Spleen (tissue), 11 donors: ENCODE measurements at regions not wholly inside any gene's neighbourhood (a gene's known extent, or its start where the extent isn't known, plus 50 kb on each side); places are given as distances from the start of the nearest gene placed in this dataset.
A peak's percentile ranks its signal among the peaks of the same experiment; 100 is the strongest.

Experiments used
- DNase-seq: peaks from one replicate; pipeline ENCODE4 v3.0.0-alpha.2; 2020
- H3K27ac ChIP-seq, 8 donors: fragments of 200-600 bp; sonication (generic) in 7 of 8; 1 replicate in 4 of 8; 2 replicates in 4 of 8; pipeline versions ENCODE4 v1.5.0 to v1.8.0; 2016 to 2021; ENCODE audit warnings: inconsistent platforms in 4 of 8, mild to moderate bottlenecking in 4 of 8, moderate library complexity in 1 of 8
- H3K27me3 ChIP-seq, 7 donors: fragments of 200-600 bp; sonication (generic) in 6 of 7; replicated peaks in 1 of 7; 1 replicate in 4 of 7; 2 replicates in 3 of 7; pipeline versions ENCODE4 v1.5.0 to v1.8.0; 2016 to 2021; ENCODE audit warnings: inconsistent platforms in 3 of 7, mild to moderate bottlenecking in 1 of 7
- H3K36me3 ChIP-seq, 6 donors: fragments of 200-600 bp; sonication (generic) in 5 of 6; 1 replicate in 4 of 6; 2 replicates in 2 of 6; pipeline versions ENCODE4 v1.5.0 to v1.8.0; 2016 to 2021; ENCODE audit warnings: inconsistent platforms in 2 of 6
- H3K4me1 ChIP-seq, 6 donors: fragments of 200-600 bp; sonication (generic) in 5 of 6; 1 replicate in 3 of 6; 2 replicates in 3 of 6; pipeline versions ENCODE4 v1.5.0 to v1.8.0; 2016 to 2021; ENCODE audit warnings: inconsistent platforms in 3 of 6
- H3K4me3 ChIP-seq, 8 donors: fragments of 200-600 bp; sonication (generic) in 7 of 8; 1 replicate in 4 of 8; 2 replicates in 4 of 8; pipeline versions ENCODE4 v1.5.0 to v1.8.0; 2016 to 2021; ENCODE audit warnings: inconsistent platforms in 4 of 8, mild to moderate bottlenecking in 4 of 8, moderate library complexity in 2 of 8
- H3K9me3 ChIP-seq, 8 donors: fragments of 200-600 bp; sonication (generic) in 7 of 8; 1 replicate in 4 of 8; 2 replicates in 4 of 8; pipeline versions ENCODE4 v1.5.0 to v1.8.0; 2016 to 2021; ENCODE audit warnings: inconsistent platforms in 4 of 8
- POLR2A ChIP-seq, 3 donors: fragments of 450-650 bp; IDR thresholded peaks; one replicate each; pipeline ENCODE4 v1.5.1; 2017; ENCODE audit warnings: antibody characterized with exemption in 3 of 3, mild to moderate bottlenecking in 1 of 3
- POLR2AphosphoS5 ChIP-seq, 3 donors: sonication (generic); formaldehyde crosslinking; IDR thresholded peaks; one replicate each; pipeline ENCODE4 v1.5.1; 2017; ENCODE audit warnings: antibody characterized with exemption in 3 of 3
- WGBS, 5 donors: extraction: QIAGEN DNeasy Blood & Tissue Kit in 3 of 5; methylation state at CpG; one replicate each; pipeline versions ENCODE4 v1.1.5 to v1.1.7; 2013 to 2018; 5-methylcytosine and 5-hydroxymethylcytosine counted together
- intact Hi-C: fragments of 100-400 bp; cut with DNase I; formaldehyde crosslinking; loops from one replicate; pipeline ENCODE4 v1.15.0; 2023; ENCODE audit warnings: low total_unique reads
- TF ChIP-seq, protein P1 (sequence below), 11 experiments: fragments of 200-600 bp in 7 of 11; fragments of 450-650 bp in 4 of 11; sonication (generic) in 4 of 11; IDR thresholded peaks in 8 of 11; conservative IDR thresholded peaks in 3 of 11; 1 replicate in 7 of 11; 2 replicates in 4 of 11; pipeline versions ENCODE4 v1.4.0 to v1.8.0; 2016 to 2021; ENCODE audit warnings: antibody characterized with exemption in 11 of 11, inconsistent platforms in 4 of 11, mild to moderate bottlenecking in 1 of 11
- donor health status: healthy with polysubstance abuse.
- donor health status: DM: no; HTN: no; CAD: no; lungs with moderate emphysema.
- donor health status: DM: no; HTN: no; CAD: no.
- donor health status: Bipolar disorder and iron deficiency.
- donor health status: healthy.
- donor health status: DM: no; HTN: no; CAD: no.
- donor health status: DM: yes; HTN: yes; CAD: no.

- Histone ChIP-seq H3K4me1 (no peaks in the 10 kb centered on the region), H3K27me3 (peaks cover 0 to 63% (median 16%) of the 10 kb centered on the region in 7 donors), H3K9me3 (peaks cover 0 to 30% (median 16%) of the 10 kb centered on the region in 8 donors), H3K36me3 (no peaks in the 10 kb centered on the region), H3K4me3 (no peak overlapping the region), H3K27ac (no peak overlapping the region)
- intact Hi-C loops: no loop called here
- DNase-seq: no peak
- WGBS, 5 donors: 50 to 78% (median 59%) methylated on average over 2 of the region's 2 CpGs
- TF ChIP-seq POLR2A (IDR thresholded peaks at IDR 0.05): no peak
- TF ChIP-seq POLR2AphosphoS5 (IDR thresholded peaks at IDR 0.05): no peak
- TF ChIP-seq, protein P1, sequence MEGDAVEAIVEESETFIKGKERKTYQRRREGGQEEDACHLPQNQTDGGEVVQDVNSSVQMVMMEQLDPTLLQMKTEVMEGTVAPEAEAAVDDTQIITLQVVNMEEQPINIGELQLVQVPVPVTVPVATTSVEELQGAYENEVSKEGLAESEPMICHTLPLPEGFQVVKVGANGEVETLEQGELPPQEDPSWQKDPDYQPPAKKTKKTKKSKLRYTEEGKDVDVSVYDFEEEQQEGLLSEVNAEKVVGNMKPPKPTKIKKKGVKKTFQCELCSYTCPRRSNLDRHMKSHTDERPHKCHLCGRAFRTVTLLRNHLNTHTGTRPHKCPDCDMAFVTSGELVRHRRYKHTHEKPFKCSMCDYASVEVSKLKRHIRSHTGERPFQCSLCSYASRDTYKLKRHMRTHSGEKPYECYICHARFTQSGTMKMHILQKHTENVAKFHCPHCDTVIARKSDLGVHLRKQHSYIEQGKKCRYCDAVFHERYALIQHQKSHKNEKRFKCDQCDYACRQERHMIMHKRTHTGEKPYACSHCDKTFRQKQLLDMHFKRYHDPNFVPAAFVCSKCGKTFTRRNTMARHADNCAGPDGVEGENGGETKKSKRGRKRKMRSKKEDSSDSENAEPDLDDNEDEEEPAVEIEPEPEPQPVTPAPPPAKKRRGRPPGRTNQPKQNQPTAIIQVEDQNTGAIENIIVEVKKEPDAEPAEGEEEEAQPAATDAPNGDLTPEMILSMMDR (IDR thresholded peaks at IDR 0.05 in 8 of 11, conservative IDR thresholded peaks at IDR 0.05 in 3 of 11): no peak
Observed at GRCh38 chr17:79673517-79673916, 57.2 kb upstream of the ENPP7 start.

DNA sequence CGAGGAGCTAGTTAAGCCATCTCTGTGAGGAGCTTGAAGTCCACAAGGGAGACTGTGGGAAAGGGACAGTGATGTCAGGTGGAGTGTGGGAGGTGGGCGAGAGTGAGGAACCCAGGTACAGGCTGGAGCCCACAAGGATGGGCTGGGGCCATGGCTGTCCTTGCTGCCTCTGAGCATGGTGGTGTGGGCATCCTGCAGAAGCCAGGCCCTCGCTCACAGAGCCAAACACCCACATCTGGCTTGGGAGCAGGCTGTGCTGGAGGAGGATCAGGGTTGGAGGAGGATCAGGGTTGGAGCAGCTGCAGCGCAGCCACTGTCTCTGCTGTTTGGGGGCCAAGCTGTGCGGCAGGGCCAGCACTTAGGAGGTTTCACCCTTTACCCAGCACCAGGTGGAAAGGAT lies 58.2 kb upstream of the ENPP7 start:
- DNase-seq: peak; percentile 47
- TF ChIP-seq POLR2A (IDR thresholded peaks at IDR 0.05): no peak
- no peak for TF ChIP-seq POLR2AphosphoS5 (IDR thresholded peaks at IDR 0.05)
- TF ChIP-seq, protein P1 (IDR thresholded peaks at IDR 0.05 in 8 of 11, conservative IDR thresholded peaks at IDR 0.05 in 3 of 11): no peak
- Histone ChIP-seq H3K27ac (no peak overlapping the region), H3K4me1 (no peaks in the 10 kb centered on the region), H3K36me3 (no peaks in the 10 kb centered on the region), H3K9me3 (peaks cover 0 to 30% (median 16%) of the 10 kb centered on the region in 8 donors), H3K4me3 (no peak overlapping the region), H3K27me3 (peaks cover 0 to 71% (median 17%) of the 10 kb centered on the region in 7 donors)
- 84 to 87% (median 87%) methylated on average over 5 of the region's 5 CpGs for WGBS, 5 donors
- intact Hi-C loops: no loop called here

- H3K4me3 ChIP-seq: no peak overlapping the region
- intact Hi-C loops: no loop called here
- H3K27me3 ChIP-seq: peaks cover 0 to 81% (median 17%) of the 10 kb centered on the region in 7 donors
- no peaks in the 10 kb centered on the region for H3K4me1 ChIP-seq
- no peak overlapping the region for H3K27ac ChIP-seq
- WGBS, 5 donors: 46 to 71% (median 50%) methylated on average over 5 to 13 of the region's 13 CpGs
- no peaks in the 10 kb centered on the region for H3K36me3 ChIP-seq
- peaks cover 0 to 30% (median 16%) of the 10 kb centered on the region in 8 donors for H3K9me3 ChIP-seq
- TF ChIP-seq, protein P1 (IDR thresholded peaks at IDR 0.05 in 8 of 11, conservative IDR thresholded peaks at IDR 0.05 in 3 of 11): no peak
- no peak for TF ChIP-seq POLR2AphosphoS5 (IDR thresholded peaks at IDR 0.05)
- TF ChIP-seq POLR2A (IDR thresholded peaks at IDR 0.05): no peak
- no peak for DNase-seq
Observed at GRCh38 chr17:79671085-79671694, 59.6 kb upstream of the ENPP7 start.

- H3K27ac ChIP-seq: no peak overlapping the region
- H3K27me3 ChIP-seq: peaks cover 0 to 87% (median 17%) of the 10 kb centered on the region in 7 donors
- TF ChIP-seq POLR2AphosphoS5 (IDR thresholded peaks at IDR 0.05): no peak
- TF ChIP-seq POLR2A (IDR thresholded peaks at IDR 0.05): no peak
- TF ChIP-seq, protein P1 (IDR thresholded peaks at IDR 0.05 in 8 of 11, conservative IDR thresholded peaks at IDR 0.05 in 3 of 11): no peak
- no peaks in the 10 kb centered on the region for H3K4me1 ChIP-seq
- H3K36me3 ChIP-seq: no peaks in the 10 kb centered on the region
- H3K4me3 ChIP-seq: no peak overlapping the region
- intact Hi-C loops: no loop called here
- peaks cover 0 to 30% (median 16%) of the 10 kb centered on the region in 8 donors for H3K9me3 ChIP-seq
- peak; percentile 37 for DNase-seq
- 67 to 72% (median 69%) methylated on average over 15 of the region's 15 CpGs for whole genome bisulfite sequencing, 5 donors
Observed at GRCh38 chr17:79670537-79671084, 59.8 kb upstream of the RBFOX3 start.
